ENCODE measurements at regions not wholly inside any gene's neighbourhood (a gene's known extent, or its start where the extent isn't known, plus 50 kb on each side); places are given as distances from the start of the nearest gene placed in this dataset.

- TF ChIP-seq CTCF (IDR thresholded peaks at IDR 0.05; ENCODE audit: low read length), result no peak
- no peak for TF ChIP-seq EZH2 (IDR thresholded peaks at IDR 0.05; ENCODE audit: borderline replicate concordance, low read length)
These were observed 833.5 kb downstream of the ADGRL2 start for GRCh38 chr1:82634266-82634665.
